ENCODE measurements at regions not wholly inside any gene's neighbourhood (a gene's known extent, or its start where the extent isn't known, plus 50 kb on each side); places are given as distances from the start of the nearest gene placed in this dataset.

DNA sequence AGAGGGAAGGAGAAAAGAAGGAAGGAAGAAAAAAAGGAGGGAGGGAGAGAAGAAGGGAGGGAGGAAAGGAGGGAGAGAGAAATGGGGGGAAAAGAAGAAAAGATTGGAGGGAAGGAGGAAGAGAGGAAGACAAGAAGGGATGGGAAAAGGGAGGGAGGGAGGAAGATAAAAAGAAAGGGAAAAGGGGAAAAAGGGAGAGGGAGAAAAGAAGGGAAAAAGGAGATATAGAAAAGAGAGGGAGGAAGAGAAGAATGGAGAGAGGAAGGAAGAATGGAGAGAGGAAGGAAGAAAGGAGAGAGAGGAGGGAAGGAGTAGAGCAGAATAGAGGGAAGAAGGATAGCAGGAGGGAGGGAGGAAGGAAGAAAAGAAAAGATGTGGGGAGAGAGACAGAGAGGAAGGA lies 334.6 kb downstream of the TSHZ3 start:
- H3K23ac ChIP-seq (ENCODE audit: insufficient read length): no peak overlapping the region
- H4K91ac ChIP-seq (replicated peaks; ENCODE audit: insufficient read length, low read length): no peak overlapping the region
- H2AFZ ChIP-seq (ENCODE audit: low read length): no peak overlapping the region
- H3K4ac ChIP-seq (replicated peaks; ENCODE audit: insufficient read length, low read depth, low read length): no peak overlapping the region
- no peaks in the 10 kb centered on the region for H4K20me1 ChIP-seq (replicated peaks in 1 of 2; ENCODE audit: control insufficient read depth in 1 of 2, insufficient read depth in 2 of 2, low read length in 2 of 2)
- H3K23me2 ChIP-seq (ENCODE audit: low read depth, low read length): no peaks in the 10 kb centered on the region; the same call in 1 of the 2 replicates
- H3K56ac ChIP-seq (replicated peaks; ENCODE audit: insufficient read length, low read depth, low read length): no peak overlapping the region
- H4K8ac ChIP-seq (ENCODE audit: extremely low read depth, insufficient read depth, low read length): no peak overlapping the region
- H3K27ac ChIP-seq (ENCODE audit: low read depth, low read length): no peak overlapping the region
- no peak overlapping the region for H2AK5ac ChIP-seq (ENCODE audit: low read depth, low read length)
- no peak overlapping the region for H2BK12ac ChIP-seq (ENCODE audit: low read depth, low read length)
- no peak overlapping the region for H2BK5ac ChIP-seq (ENCODE audit: low read depth, low read length)
- CTCF ChIA-PET (ENCODE audit: partially characterized antibody): no interaction called here
- no peak overlapping the region for H3K14ac ChIP-seq (ENCODE audit: insufficient read length)
- no peaks in the 10 kb centered on the region for H3K36me3 ChIP-seq (ENCODE audit: control insufficient read depth in 2 of 4, insufficient read depth in 4 of 4, low read length in 3 of 4)
- H3K79me1 ChIP-seq (ENCODE audit: low read depth, low read length): no peaks in the 10 kb centered on the region
- no peaks in the 10 kb centered on the region for H3K79me2 ChIP-seq (ENCODE audit: control insufficient read depth in 1 of 2, insufficient read depth in 2 of 2, low read length in 2 of 2)
- no peak overlapping the region for H3K4me2 ChIP-seq (ENCODE audit: insufficient read depth in 1 of 2, low read depth in 2 of 2, low read length in 2 of 2)
- H3K9me3 ChIP-seq (ENCODE audit: insufficient read depth in 2 of 2, low read depth in 1 of 2, low read length in 1 of 2): no peaks in the 10 kb centered on the region
- no peak for FAIRE-seq
- POLR2A ChIA-PET (ENCODE audit: partially characterized antibody): no interaction called here
- DNase-seq (ENCODE audit: low read depth in 1 of 2, low spot score in 2 of 2): no peak
- H3K9ac ChIP-seq (replicated peaks in 1 of 4; ENCODE audit: extremely low read depth in 1 of 4, low read depth in 3 of 4, low read length in 3 of 4): no peak overlapping the region
- no peaks in the 10 kb centered on the region; a peak in 1 of 7 replicates for H3K27me3 ChIP-seq (replicated peaks in 1 of 4; ENCODE audit: control insufficient read depth in 3 of 4, extremely low read depth in 1 of 4, insufficient read depth in 3 of 4, low read length in 3 of 4)
- H4K5ac ChIP-seq (ENCODE audit: insufficient read length, low read depth, low read length): no peak overlapping the region
- no peaks in the 10 kb centered on the region for H3K4me1 ChIP-seq (replicated peaks in 1 of 4; ENCODE audit: control insufficient read depth in 3 of 4, insufficient read depth in 4 of 4, low read length in 3 of 4)
- H2BK120ac ChIP-seq (replicated peaks; ENCODE audit: low read depth, low read length): no peak overlapping the region
- no peak overlapping the region for H3K4me3 ChIP-seq (ENCODE audit: extremely low read depth in 1 of 4, insufficient read depth in 2 of 4, low read depth in 3 of 4, low read length in 4 of 4)
- no peak overlapping the region for H2BK20ac ChIP-seq (ENCODE audit: low read length)
- no peak overlapping the region for H3K18ac ChIP-seq (ENCODE audit: extremely low read depth, low read length)
- no peak overlapping the region for H2BK15ac ChIP-seq (ENCODE audit: low read length)
- no peak for TF ChIP-seq CHD7 (IDR thresholded peaks at IDR 0.05; ENCODE audit: insufficient replicate concordance, low read length)
